22Rv1 (cell line): ENCODE measurements at regions not wholly inside any gene's neighbourhood (a gene's known extent, or its start where the extent isn't known, plus 50 kb on each side); places are given as distances from the start of the nearest gene placed in this dataset.

Experiments used
- ZFX ChIP-seq: fragments of 450-650 bp; IDR thresholded peaks from 2 replicates; pipeline ENCODE4 v1.6.1; 2017; ENCODE audit warnings: antibody characterized with exemption, borderline replicate concordance
- TF ChIP-seq, protein P1 (sequence below): fragments of 450-650 bp; IDR thresholded peaks from 2 replicates; pipeline ENCODE4 v1.5.1; 2017; ENCODE audit warnings: mild to moderate bottlenecking

DNA sequence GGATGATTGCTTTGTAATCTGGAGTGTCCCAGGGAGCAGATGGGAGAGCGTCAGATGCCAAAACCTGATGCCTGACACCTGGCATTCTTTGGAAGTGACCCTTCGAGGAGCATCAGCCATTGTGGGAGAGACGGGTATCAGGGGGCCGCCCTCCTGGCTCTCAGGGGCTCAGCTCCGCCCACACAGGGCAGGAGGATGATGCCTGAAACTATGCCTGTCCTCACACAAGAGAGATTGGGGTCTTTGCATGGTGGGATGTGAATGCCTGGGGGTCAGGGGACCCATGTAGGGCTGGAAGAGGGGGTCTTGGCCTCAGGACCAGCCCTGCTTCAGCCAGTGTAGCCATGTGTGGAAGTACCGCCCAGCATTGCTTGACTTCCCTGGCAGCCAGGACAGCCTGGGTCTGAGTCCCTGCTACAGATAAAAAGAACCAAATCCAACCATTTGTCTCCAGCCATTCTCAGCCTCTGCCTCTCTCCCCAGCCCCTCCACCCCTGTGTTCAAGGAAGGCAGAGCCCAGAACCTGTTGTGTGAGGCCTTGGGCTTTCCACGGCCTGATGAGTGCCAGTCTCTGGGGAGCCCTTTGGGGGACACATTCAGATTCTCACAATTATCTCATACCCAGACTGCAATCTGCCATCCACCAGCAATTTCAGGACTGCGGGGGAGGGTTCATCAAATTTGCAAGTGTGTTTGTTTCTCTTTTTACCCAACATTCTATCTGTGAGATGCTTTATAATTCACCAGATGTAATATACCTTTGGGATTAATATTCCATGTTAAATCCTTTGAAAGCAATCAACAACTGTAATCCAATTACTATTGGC, 371.2 kb downstream of the PREX1 start:
- TF ChIP-seq, protein P1, sequence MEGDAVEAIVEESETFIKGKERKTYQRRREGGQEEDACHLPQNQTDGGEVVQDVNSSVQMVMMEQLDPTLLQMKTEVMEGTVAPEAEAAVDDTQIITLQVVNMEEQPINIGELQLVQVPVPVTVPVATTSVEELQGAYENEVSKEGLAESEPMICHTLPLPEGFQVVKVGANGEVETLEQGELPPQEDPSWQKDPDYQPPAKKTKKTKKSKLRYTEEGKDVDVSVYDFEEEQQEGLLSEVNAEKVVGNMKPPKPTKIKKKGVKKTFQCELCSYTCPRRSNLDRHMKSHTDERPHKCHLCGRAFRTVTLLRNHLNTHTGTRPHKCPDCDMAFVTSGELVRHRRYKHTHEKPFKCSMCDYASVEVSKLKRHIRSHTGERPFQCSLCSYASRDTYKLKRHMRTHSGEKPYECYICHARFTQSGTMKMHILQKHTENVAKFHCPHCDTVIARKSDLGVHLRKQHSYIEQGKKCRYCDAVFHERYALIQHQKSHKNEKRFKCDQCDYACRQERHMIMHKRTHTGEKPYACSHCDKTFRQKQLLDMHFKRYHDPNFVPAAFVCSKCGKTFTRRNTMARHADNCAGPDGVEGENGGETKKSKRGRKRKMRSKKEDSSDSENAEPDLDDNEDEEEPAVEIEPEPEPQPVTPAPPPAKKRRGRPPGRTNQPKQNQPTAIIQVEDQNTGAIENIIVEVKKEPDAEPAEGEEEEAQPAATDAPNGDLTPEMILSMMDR: no peak
- no peak for TF ChIP-seq ZFX
